Suprapubic skin (tissue), 4 donors: ENCODE measurements at regions not wholly inside any gene's neighbourhood (a gene's known extent, or its start where the extent isn't known, plus 50 kb on each side); places are given as distances from the start of the nearest gene placed in this dataset.

Experiments
- DNase-seq, 2 donors: peaks; one replicate each; pipeline ENCODE4 v3.0.0-alpha.2; 2019; ENCODE audit warnings: low spot score in 2 of 2
- H3K27ac ChIP-seq: fragments of 200-600 bp; sonication (generic); one replicate; pipeline ENCODE4 v1.5.1; 2019
- H3K27me3 ChIP-seq: fragments of 200-600 bp; sonication (generic); one replicate; pipeline ENCODE4 v1.5.1; 2019
- H3K36me3 ChIP-seq: fragments of 200-600 bp; sonication (generic); one replicate; pipeline ENCODE4 v1.5.1; 2019
- H3K4me1 ChIP-seq: fragments of 200-600 bp; sonication (generic); one replicate; pipeline ENCODE4 v1.5.1; 2019
- H3K4me3 ChIP-seq: fragments of 200-600 bp; sonication (generic); one replicate; pipeline ENCODE4 v1.5.1; 2019; ENCODE audit warnings: mild to moderate bottlenecking
- H3K9me3 ChIP-seq: fragments of 200-600 bp; sonication (generic); one replicate; pipeline ENCODE4 v1.5.1; 2019
- EP300 ChIP-seq: sonication (generic); formaldehyde crosslinking; IDR thresholded peaks from one replicate; pipeline ENCODE4 v1.6.1; 2017; ENCODE audit warnings: antibody characterized with exemption
- POLR2A ChIP-seq, 2 donors: fragments of 450-650 bp; IDR thresholded peaks; one replicate each; pipeline ENCODE4 v1.6.1; 2017; ENCODE audit warnings: antibody characterized with exemption in 2 of 2, mild to moderate bottlenecking in 2 of 2, moderate library complexity in 2 of 2
- POLR2AphosphoS5 ChIP-seq, 3 donors: sonication (generic); formaldehyde crosslinking; IDR thresholded peaks; one replicate each; pipeline ENCODE4 v1.6.1; 2017; ENCODE audit warnings: antibody characterized with exemption in 3 of 3
- WGBS: methylation state at CpG from one replicate; pipeline ENCODE4 v1.1.5; 2018; 5-methylcytosine and 5-hydroxymethylcytosine counted together
- TF ChIP-seq, protein P1 (sequence below), 2 donors: fragments of 200-600 bp in 1 of 2; fragments of 450-650 bp in 1 of 2; sonication (generic) in 1 of 2; IDR thresholded peaks; one replicate each; pipeline ENCODE4 v1.5.1; 2016 to 2019; ENCODE audit warnings: antibody characterized with exemption in 2 of 2, mild to moderate bottlenecking in 1 of 2, moderate library complexity in 1 of 2

DNA sequence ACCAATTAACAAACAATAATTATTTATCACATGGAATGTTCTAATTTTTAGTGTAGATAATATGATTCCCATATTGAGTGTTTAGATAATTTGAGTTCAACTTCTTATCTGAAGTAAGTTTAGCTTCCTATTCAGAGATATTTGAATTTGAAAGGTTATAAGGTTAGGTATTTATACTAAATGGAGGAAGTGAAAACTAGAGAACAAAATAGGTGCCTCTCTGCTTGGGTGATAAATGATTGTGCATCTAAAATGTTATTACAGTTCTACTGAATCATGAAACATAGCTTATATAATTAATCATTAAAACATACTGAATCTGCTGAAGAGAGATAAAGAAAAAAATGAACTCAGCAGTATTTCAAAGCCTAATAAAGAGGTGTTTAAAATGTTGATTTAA, 1174.3 kb downstream of the XPNPEP1 start:
- no peaks in the 10 kb centered on the region for H3K9me3 ChIP-seq
- H3K27ac ChIP-seq = no peak overlapping the region
- H3K27me3 ChIP-seq = no peaks in the 10 kb centered on the region
- no peaks in the 10 kb centered on the region for H3K36me3 ChIP-seq
- no peak overlapping the region for H3K4me3 ChIP-seq
- no peak for TF ChIP-seq EP300
- no peak for TF ChIP-seq POLR2AphosphoS5 (IDR thresholded peaks at IDR 0.05)
- TF ChIP-seq POLR2A (IDR thresholded peaks at IDR 0.05) = no peak
- TF ChIP-seq, protein P1, sequence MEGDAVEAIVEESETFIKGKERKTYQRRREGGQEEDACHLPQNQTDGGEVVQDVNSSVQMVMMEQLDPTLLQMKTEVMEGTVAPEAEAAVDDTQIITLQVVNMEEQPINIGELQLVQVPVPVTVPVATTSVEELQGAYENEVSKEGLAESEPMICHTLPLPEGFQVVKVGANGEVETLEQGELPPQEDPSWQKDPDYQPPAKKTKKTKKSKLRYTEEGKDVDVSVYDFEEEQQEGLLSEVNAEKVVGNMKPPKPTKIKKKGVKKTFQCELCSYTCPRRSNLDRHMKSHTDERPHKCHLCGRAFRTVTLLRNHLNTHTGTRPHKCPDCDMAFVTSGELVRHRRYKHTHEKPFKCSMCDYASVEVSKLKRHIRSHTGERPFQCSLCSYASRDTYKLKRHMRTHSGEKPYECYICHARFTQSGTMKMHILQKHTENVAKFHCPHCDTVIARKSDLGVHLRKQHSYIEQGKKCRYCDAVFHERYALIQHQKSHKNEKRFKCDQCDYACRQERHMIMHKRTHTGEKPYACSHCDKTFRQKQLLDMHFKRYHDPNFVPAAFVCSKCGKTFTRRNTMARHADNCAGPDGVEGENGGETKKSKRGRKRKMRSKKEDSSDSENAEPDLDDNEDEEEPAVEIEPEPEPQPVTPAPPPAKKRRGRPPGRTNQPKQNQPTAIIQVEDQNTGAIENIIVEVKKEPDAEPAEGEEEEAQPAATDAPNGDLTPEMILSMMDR (IDR thresholded peaks at IDR 0.05) = no peak
- no peak for DNase-seq
- H3K4me1 ChIP-seq = no peaks in the 10 kb centered on the region

DNA sequence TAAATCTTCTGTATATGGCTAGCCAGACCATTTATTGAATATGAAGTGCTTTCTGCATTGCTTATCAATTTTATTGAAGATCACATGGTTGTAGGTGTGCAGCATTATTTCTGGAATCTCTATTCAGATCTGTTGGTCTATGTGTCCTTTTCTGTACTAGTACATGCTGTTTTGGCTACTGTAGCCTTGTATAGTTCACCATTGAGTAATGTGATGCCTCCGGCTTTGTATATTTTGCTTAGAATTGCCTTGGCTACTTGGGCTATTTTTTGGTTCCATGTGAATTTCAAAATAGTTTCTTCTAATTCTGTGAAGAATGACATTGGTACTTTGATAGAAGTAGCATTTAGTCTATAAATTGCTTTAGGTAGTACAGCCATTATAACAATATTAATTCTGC, 1187.2 kb downstream of the XPNPEP1 start:
- DNase-seq = no peak
- Histone ChIP-seq H3K4me3 (no peak overlapping the region), H3K9me3 (peaks cover 3% of the 10 kb centered on the region), H3K27me3 (no peaks in the 10 kb centered on the region), H3K4me1 (no peaks in the 10 kb centered on the region), H3K27ac (no peak overlapping the region), H3K36me3 (no peaks in the 10 kb centered on the region)
- 100% methylated on average over 1 of the region's 1 CpG for WGBS
- TF ChIP-seq POLR2A (IDR thresholded peaks at IDR 0.05) (no peak), POLR2AphosphoS5 (IDR thresholded peaks at IDR 0.05) (no peak), EP300 (no peak)
- TF ChIP-seq, protein P1 (IDR thresholded peaks at IDR 0.05) = no peak

DNA sequence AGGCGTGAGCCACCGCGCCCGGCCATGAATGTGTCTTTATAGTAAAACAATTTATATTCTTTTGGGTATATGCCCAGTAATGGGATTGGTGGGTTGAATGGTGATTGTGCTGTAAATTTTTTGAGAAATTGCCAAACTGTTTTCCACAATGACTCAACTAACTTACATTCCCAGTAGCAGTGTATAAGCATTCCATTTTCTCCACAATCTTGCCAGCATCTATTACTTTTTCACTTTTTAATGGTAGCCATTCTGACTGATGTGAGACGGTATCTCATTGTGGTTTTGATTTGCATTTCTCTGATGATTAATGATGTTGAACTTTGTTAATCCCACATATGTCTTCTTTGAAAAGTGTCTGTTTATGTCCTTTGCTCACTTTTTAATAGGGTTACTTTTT, 1187.9 kb downstream of the XPNPEP1 start:
- 92% methylated on average over 5 of the region's 5 CpGs for WGBS
- H3K27ac ChIP-seq = no peak overlapping the region

GRCh38 chr10:108721874-108722273, 1201.4 kb downstream of the XPNPEP1 start:
- Histone ChIP-seq H3K27ac (no peak overlapping the region), H3K4me3 (no peak overlapping the region), H3K4me1 (no peaks in the 10 kb centered on the region), H3K27me3 (no peaks in the 10 kb centered on the region), H3K36me3 (no peaks in the 10 kb centered on the region), H3K9me3 (peaks cover 3% of the 10 kb centered on the region)
- TF ChIP-seq EP300 = no peak
- TF ChIP-seq, protein P1 (IDR thresholded peaks at IDR 0.05) = no peak
- TF ChIP-seq POLR2A (IDR thresholded peaks at IDR 0.05) = no peak
- no peak for TF ChIP-seq POLR2AphosphoS5 (IDR thresholded peaks at IDR 0.05)
- no peak for DNase-seq
- WGBS = 87% methylated on average over 1 of the region's 1 CpG

More for the DNA sequence above, 1187.9 kb downstream of the XPNPEP1 start:
- H3K4me1 ChIP-seq = no peaks in the 10 kb centered on the region
- H3K9me3 ChIP-seq = peaks cover 3% of the 10 kb centered on the region
- no peak for TF ChIP-seq POLR2A (IDR thresholded peaks at IDR 0.05)
- TF ChIP-seq, protein P1 (IDR thresholded peaks at IDR 0.05) = no peak
- TF ChIP-seq EP300 = no peak
- TF ChIP-seq POLR2AphosphoS5 (IDR thresholded peaks at IDR 0.05) = no peak
- H3K4me3 ChIP-seq = no peak overlapping the region
- no peaks in the 10 kb centered on the region for H3K36me3 ChIP-seq
- no peak for DNase-seq
- H3K27me3 ChIP-seq = no peaks in the 10 kb centered on the region

DNA sequence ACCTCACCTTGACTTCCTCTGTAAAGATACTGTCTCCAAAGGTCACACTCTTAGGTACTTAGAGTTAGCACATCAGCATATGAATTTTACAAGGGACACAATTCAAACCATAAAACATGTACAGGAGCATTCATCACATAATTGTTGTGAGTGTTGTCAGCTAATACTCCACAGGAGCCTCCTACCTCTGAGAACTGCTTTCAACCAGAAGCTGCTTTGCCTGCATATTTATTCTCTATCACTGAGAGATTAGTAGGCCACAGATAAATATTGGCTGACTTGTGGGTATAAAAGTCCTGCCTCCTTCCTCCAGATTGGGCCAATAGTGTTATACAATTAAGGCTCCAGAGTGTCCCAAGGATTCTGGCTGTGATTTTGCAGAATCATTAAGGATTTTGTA, 1207.0 kb downstream of the XPNPEP1 start:
- Histone ChIP-seq H3K4me1 (no peaks in the 10 kb centered on the region), H3K27ac (no peak overlapping the region), H3K9me3 (no peaks in the 10 kb centered on the region), H3K36me3 (no peaks in the 10 kb centered on the region), H3K27me3 (no peaks in the 10 kb centered on the region), H3K4me3 (no peak overlapping the region)
- TF ChIP-seq, protein P1 (IDR thresholded peaks at IDR 0.05) = no peak
- TF ChIP-seq EP300 (no peak), POLR2AphosphoS5 (IDR thresholded peaks at IDR 0.05) (no peak)
- no peak for DNase-seq
